ENCODE measurements at regions not wholly inside any gene's neighbourhood (a gene's known extent, or its start where the extent isn't known, plus 50 kb on each side); places are given as distances from the start of the nearest gene placed in this dataset.
A peak's percentile ranks its signal among the peaks of the same experiment; 100 is the strongest.

- ChIA-PET CTCF (interaction anchor here (5.6 kb wide), 1 partner anchor 190 kb away, joined by 95 read pairs; no protein-coding TSS in a partner anchor), POLR2A (no interaction called here)
- no peak overlapping the region for H3K4me3 ChIP-seq (ENCODE audit: low read depth, low read length)
- DNase-seq (ENCODE audit: low read depth, low spot score), result no peak
- TF ChIP-seq CTCF (IDR thresholded peaks at IDR 0.05; ENCODE audit: insufficient read depth, low read length, missing control alignments), result no peak
Observed at GRCh38 chr15:92524161-92524560, 130.5 kb downstream of the ST8SIA2 start.

- DNase-seq (ENCODE audit: low read depth, low spot score), result no peak
- ChIA-PET POLR2A (no interaction called here), CTCF (interaction anchor here (5.6 kb wide), 1 partner anchor 191 kb away, joined by 95 read pairs; no protein-coding TSS in a partner anchor)
- no peak overlapping the region for H3K4me3 ChIP-seq (ENCODE audit: low read depth, low read length)
- TF ChIP-seq CTCF (IDR thresholded peaks at IDR 0.05; ENCODE audit: insufficient read depth, low read length, missing control alignments), result no peak
Observed at GRCh38 chr15:92523176-92523575, 129.5 kb downstream of the ST8SIA2 start.

GRCh38 chr15:92521624-92522008, 127.9 kb downstream of the ST8SIA2 start:
- CTCF ChIA-PET, result interaction anchor here (0.8 to 5.6 kb wide), 12 partner anchors 12 to 197 kb away, joined by 3 to 95 read pairs (median 6); no protein-coding TSS in a partner anchor
- peak; percentile 28 for DNase-seq (ENCODE audit: low read depth, low spot score)
- no peak overlapping the region for H3K4me3 ChIP-seq (ENCODE audit: low read depth, low read length)
- POLR2A ChIA-PET, result no interaction called here
- peak; percentile 64 for TF ChIP-seq CTCF (IDR thresholded peaks at IDR 0.05; ENCODE audit: insufficient read depth, low read length, missing control alignments)

GRCh38 chr15:92520914-92521623, 127.4 kb downstream of the ST8SIA2 start:
- no peak overlapping the region for H3K4me3 ChIP-seq (ENCODE audit: low read depth, low read length)
- no peak for DNase-seq (ENCODE audit: low read depth, low spot score)
- ChIA-PET CTCF (interaction anchor here (0.8 to 5.6 kb wide), 11 partner anchors 15 to 198 kb away, joined by 3 to 95 read pairs (median 7); no protein-coding TSS in a partner anchor), POLR2A (no interaction called here)
- TF ChIP-seq CTCF (IDR thresholded peaks at IDR 0.05; ENCODE audit: insufficient read depth, low read length, missing control alignments), result no peak

DNA sequence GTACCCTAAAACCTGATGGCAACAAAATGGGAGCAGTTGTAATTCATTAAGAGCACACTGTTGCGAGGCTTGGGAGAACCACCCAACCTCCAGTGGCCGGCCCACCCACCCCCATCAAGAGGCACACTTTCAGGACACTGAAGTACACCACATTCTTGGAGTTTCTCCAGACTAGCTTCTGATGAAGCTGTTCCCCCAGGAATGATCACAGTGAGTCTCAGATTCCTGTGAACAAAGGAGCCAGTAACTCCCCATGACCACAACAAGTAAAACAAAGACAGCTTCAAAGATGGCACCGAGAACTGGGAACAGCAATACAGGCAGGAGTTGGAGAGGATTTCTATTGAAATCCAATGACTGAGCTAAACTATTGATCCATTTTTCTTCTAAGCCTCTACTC, 126.0 kb downstream of the ST8SIA2 start:
- H3K4me3 ChIP-seq (ENCODE audit: low read depth, low read length), result no peak overlapping the region
- DNase-seq (ENCODE audit: low read depth, low spot score), result no peak
- POLR2A ChIA-PET, result no interaction called here
- CTCF ChIA-PET, result interaction anchor here (0.6 to 5.6 kb wide), 3 partner anchors 102 to 199 kb away, joined by 3 to 95 read pairs (median 22); no protein-coding TSS in a partner anchor
- no peak for TF ChIP-seq CTCF (IDR thresholded peaks at IDR 0.05; ENCODE audit: insufficient read depth, low read length, missing control alignments)

Data from AG04449 (cell line).